Loucy (cell line): ENCODE measurements at regions not wholly inside any gene's neighbourhood (a gene's known extent, or its start where the extent isn't known, plus 50 kb on each side); places are given as distances from the start of the nearest gene placed in this dataset.

ENCODE experiments used
- H2AFZ ChIP-seq: fragments of 200-600 bp; sonication (generic); 2 replicates; pipeline ENCODE4 v1.6.0; 2016; ENCODE audit warnings: antibody characterized with exemption, mild to moderate bottlenecking, low read length, moderate library complexity
- H3F3A ChIP-seq: fragments of 200-600 bp; 2 replicates; pipeline ENCODE4 v1.6.0; 2016; ENCODE audit warnings: antibody characterized with exemption, low read depth, mild to moderate bottlenecking
- H3K27me3 ChIP-seq: fragments of 200-600 bp; sonication (generic); 2 replicates; pipeline ENCODE4 v1.6.1; 2014; ENCODE audit warnings: low read length, mild to moderate bottlenecking; ENCODE audit not compliant: insufficient read depth, poor library complexity, severe bottlenecking
- H3K36me3 ChIP-seq: fragments of 200-600 bp; sonication (generic); 2 replicates; pipeline ENCODE4 v1.6.1; 2016; ENCODE audit warnings: low read length; ENCODE audit not compliant: insufficient read depth
- H3K4me1 ChIP-seq: fragments of 200-600 bp; sonication (generic); 2 replicates; pipeline ENCODE4 v1.5.1; 2014; ENCODE audit warnings: low read length, mild to moderate bottlenecking; ENCODE audit not compliant: insufficient read depth, poor library complexity, severe bottlenecking
- H3K4me2 ChIP-seq: fragments of 200-600 bp; sonication (generic); 2 replicates; pipeline ENCODE4 v1.6.0; 2014; ENCODE audit warnings: antibody characterized with exemption, low read length, low read depth, mild to moderate bottlenecking; ENCODE audit not compliant: poor library complexity, severe bottlenecking
- H3K4me3 ChIP-seq: fragments of 200-600 bp; sonication (generic); 2 replicates; pipeline ENCODE4 v1.5.1; 2014; ENCODE audit warnings: low read length, mild to moderate bottlenecking, mixed read lengths; ENCODE audit not compliant: poor library complexity, severe bottlenecking
- H3K79me2 ChIP-seq: fragments of 200-600 bp; sonication (generic); 2 replicates; pipeline ENCODE4 v1.6.1; 2014; ENCODE audit warnings: low read length; ENCODE audit not compliant: insufficient read depth
- H3K9ac ChIP-seq: fragments of 200-600 bp; sonication (generic); 2 replicates; pipeline ENCODE4 v1.6.0; 2014; ENCODE audit warnings: mild to moderate bottlenecking, low read depth, low read length, moderate library complexity; ENCODE audit not compliant: poor library complexity, severe bottlenecking
- H3K9me2 ChIP-seq: fragments of 200-600 bp; sonication (generic); replicated peaks from 2 replicates; pipeline ENCODE4 v1.6.1; 2016; ENCODE audit warnings: low read depth, low read length, mixed read lengths
- H3K9me3 ChIP-seq: fragments of 200-600 bp; sonication (generic); 2 replicates; pipeline ENCODE4 v1.6.1; 2014; ENCODE audit warnings: mild to moderate bottlenecking, antibody characterized with exemption, low read length, low read depth; ENCODE audit not compliant: insufficient read depth
- H4K20me1 ChIP-seq: fragments of 200-600 bp; sonication (generic); 2 replicates; pipeline ENCODE4 v1.6.0; 2014; ENCODE audit warnings: antibody characterized with exemption, low read length, mild to moderate bottlenecking; ENCODE audit not compliant: insufficient read depth, poor library complexity, severe bottlenecking
- CTCF ChIP-seq: fragments of 200-600 bp; sonication (generic); conservative IDR thresholded peaks from 2 replicates; pipeline ENCODE4 v1.5.1; 2014; ENCODE audit warnings: mild to moderate bottlenecking, antibody characterized with exemption, low read length
- EZH2phosphoT487 ChIP-seq: fragments of 200-600 bp; IDR thresholded peaks from 2 replicates; pipeline ENCODE4 v1.6.1; 2018; ENCODE audit warnings: antibody characterized with exemption, mild to moderate bottlenecking, moderate library complexity, borderline replicate concordance

GRCh38 chr16:50901062-50901461 lies 159.2 kb downstream of the CYLD start:
- Histone ChIP-seq H3K27me3 (no peaks in the 10 kb centered on the region), H3K79me2 (no peaks in the 10 kb centered on the region), H3K9me2 (no peaks in the 10 kb centered on the region), H3K36me3 (no peaks in the 10 kb centered on the region), H2AFZ (no peak overlapping the region), H3K4me2 (no peak overlapping the region), H4K20me1 (no peaks in the 10 kb centered on the region), H3F3A (no peaks in the 10 kb centered on the region), H3K4me1 (no peaks in the 10 kb centered on the region), H3K9me3 (no peaks in the 10 kb centered on the region), H3K9ac (no peak overlapping the region), H3K4me3 (no peak overlapping the region)
- TF ChIP-seq EZH2phosphoT487 (no peak), CTCF (no peak)

- H3F3A ChIP-seq = no peaks in the 10 kb centered on the region
- H3K9me3 ChIP-seq = no peaks in the 10 kb centered on the region
- H4K20me1 ChIP-seq = no peaks in the 10 kb centered on the region
- H2AFZ ChIP-seq = no peak overlapping the region
- H3K9me2 ChIP-seq = no peaks in the 10 kb centered on the region
- H3K4me3 ChIP-seq = no peak overlapping the region
- no peaks in the 10 kb centered on the region for H3K4me1 ChIP-seq
- no peak overlapping the region for H3K4me2 ChIP-seq
- H3K9ac ChIP-seq = no peak overlapping the region
- no peaks in the 10 kb centered on the region for H3K79me2 ChIP-seq
- H3K36me3 ChIP-seq = no peaks in the 10 kb centered on the region
- H3K27me3 ChIP-seq = no peaks in the 10 kb centered on the region
- TF ChIP-seq CTCF = no peak
- TF ChIP-seq EZH2phosphoT487 = no peak
These were observed 158.6 kb downstream of the CYLD start for GRCh38 chr16:50900391-50900942.

GRCh38 chr16:50899951-50900350 lies 158.1 kb downstream of the CYLD start:
- Histone ChIP-seq H4K20me1 (no peaks in the 10 kb centered on the region), H3K9ac (no peak overlapping the region), H3K79me2 (no peaks in the 10 kb centered on the region), H3K4me1 (no peaks in the 10 kb centered on the region), H3K36me3 (no peaks in the 10 kb centered on the region), H3F3A (no peaks in the 10 kb centered on the region), H3K4me3 (no peak overlapping the region), H3K4me2 (no peak overlapping the region), H2AFZ (no peak overlapping the region), H3K9me2 (no peaks in the 10 kb centered on the region), H3K27me3 (no peaks in the 10 kb centered on the region), H3K9me3 (no peaks in the 10 kb centered on the region)
- TF ChIP-seq CTCF (no peak), EZH2phosphoT487 (no peak)
